SK-N-SH (cell line): ENCODE measurements at regions not wholly inside any gene's neighbourhood (a gene's known extent, or its start where the extent isn't known, plus 50 kb on each side); places are given as distances from the start of the nearest gene placed in this dataset.

Experiments
- CTCF ChIP-seq: fragments of 200-600 bp; sonication (generic); IDR thresholded peaks from 2 replicates; pipeline ENCODE4 v1.6.1; 2017; ENCODE audit warnings: antibody characterized with exemption, mild to moderate bottlenecking, moderate library complexity
- EP300 ChIP-seq, 2 experiments: IDR thresholded peaks; 2 replicates each; pipeline versions ENCODE4 v1.4.0 to v1.6.1; 2012; ENCODE audit warnings: borderline replicate concordance in 1 of 2, low read depth in 1 of 2, low read length in 1 of 2
- JUND ChIP-seq: IDR thresholded peaks from 2 replicates; pipeline ENCODE4 v1.4.0; 2012
- MAX ChIP-seq: IDR thresholded peaks from 2 replicates; pipeline ENCODE4 v1.4.0; 2012; ENCODE audit warnings: low read depth
- MXI1 ChIP-seq: IDR thresholded peaks from 2 replicates; pipeline ENCODE4 v1.6.1; 2012; ENCODE audit warnings: mild to moderate bottlenecking, low read depth, low read length, improper control_type of control experiment
- RXRA ChIP-seq: IDR thresholded peaks from 2 replicates; pipeline ENCODE4 v1.4.0; 2012; ENCODE audit warnings: low read depth, mild to moderate bottlenecking, borderline replicate concordance
- TF ChIP-seq, protein P1 (sequence below): IDR thresholded peaks from 2 replicates; pipeline ENCODE4 v1.6.1; 2012; ENCODE audit warnings: mild to moderate bottlenecking, low read depth, low read length, moderate library complexity

DNA sequence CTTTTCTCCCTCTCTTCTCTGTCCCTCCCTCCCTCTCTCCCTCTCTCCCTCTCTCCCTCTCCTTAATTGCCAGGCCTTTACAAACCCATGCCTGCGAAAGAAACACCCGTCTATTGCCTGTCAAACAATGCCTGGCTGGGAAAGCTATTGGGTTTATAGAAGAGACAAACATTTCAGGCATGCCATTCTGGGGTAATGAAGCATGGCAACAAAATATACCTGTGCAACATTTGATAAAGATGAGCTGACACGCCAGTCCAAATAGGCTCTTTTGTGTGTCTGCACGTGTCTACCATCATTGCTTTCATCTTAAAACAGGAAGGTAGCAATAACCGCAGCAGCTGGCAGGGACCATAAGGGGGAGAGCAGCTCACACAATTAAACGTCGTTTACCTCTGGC is 282.1 kb downstream of the ZNF516 start:
- TF ChIP-seq CTCF (no peak), JUND (no peak), EP300 (IDR thresholded peaks at IDR 0.05; ENCODE audit: borderline replicate concordance in 1 of 2, low read depth in 1 of 2, low read length in 1 of 2) (no peak), MXI1 (no peak), RXRA (no peak), MAX (no peak)
- TF ChIP-seq, protein P1, sequence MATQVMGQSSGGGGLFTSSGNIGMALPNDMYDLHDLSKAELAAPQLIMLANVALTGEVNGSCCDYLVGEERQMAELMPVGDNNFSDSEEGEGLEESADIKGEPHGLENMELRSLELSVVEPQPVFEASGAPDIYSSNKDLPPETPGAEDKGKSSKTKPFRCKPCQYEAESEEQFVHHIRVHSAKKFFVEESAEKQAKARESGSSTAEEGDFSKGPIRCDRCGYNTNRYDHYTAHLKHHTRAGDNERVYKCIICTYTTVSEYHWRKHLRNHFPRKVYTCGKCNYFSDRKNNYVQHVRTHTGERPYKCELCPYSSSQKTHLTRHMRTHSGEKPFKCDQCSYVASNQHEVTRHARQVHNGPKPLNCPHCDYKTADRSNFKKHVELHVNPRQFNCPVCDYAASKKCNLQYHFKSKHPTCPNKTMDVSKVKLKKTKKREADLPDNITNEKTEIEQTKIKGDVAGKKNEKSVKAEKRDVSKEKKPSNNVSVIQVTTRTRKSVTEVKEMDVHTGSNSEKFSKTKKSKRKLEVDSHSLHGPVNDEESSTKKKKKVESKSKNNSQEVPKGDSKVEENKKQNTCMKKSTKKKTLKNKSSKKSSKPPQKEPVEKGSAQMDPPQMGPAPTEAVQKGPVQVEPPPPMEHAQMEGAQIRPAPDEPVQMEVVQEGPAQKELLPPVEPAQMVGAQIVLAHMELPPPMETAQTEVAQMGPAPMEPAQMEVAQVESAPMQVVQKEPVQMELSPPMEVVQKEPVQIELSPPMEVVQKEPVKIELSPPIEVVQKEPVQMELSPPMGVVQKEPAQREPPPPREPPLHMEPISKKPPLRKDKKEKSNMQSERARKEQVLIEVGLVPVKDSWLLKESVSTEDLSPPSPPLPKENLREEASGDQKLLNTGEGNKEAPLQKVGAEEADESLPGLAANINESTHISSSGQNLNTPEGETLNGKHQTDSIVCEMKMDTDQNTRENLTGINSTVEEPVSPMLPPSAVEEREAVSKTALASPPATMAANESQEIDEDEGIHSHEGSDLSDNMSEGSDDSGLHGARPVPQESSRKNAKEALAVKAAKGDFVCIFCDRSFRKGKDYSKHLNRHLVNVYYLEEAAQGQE: no peak
